ENCODE measurements at regions not wholly inside any gene's neighbourhood (a gene's known extent, or its start where the extent isn't known, plus 50 kb on each side); places are given as distances from the start of the nearest gene placed in this dataset.

GRCh38 chr2:117085737-117086136 lies 728.8 kb upstream of the DDX18 start:
- no peak for DNase-seq

- no peak for DNase-seq
Measured at GRCh38 chr2:117086174-117086942, 728.1 kb upstream of the DDX18 start.

- no peak for DNase-seq
Measured at GRCh38 chr2:117086943-117087250, 727.6 kb upstream of the DDX18 start.

- no peak for DNase-seq
Measured at GRCh38 chr2:117087535-117088291, 726.8 kb upstream of the DDX18 start.

- no peak for DNase-seq
Measured at GRCh38 chr2:117091041-117091837, 723.3 kb upstream of the DDX18 start.

- DNase-seq: no peak
Measured at GRCh38 chr2:117101613-117102012, 712.9 kb upstream of the DDX18 start.

GRCh38 chr2:117108741-117109267 lies 705.7 kb upstream of the DDX18 start:
- no peak for DNase-seq

- DNase-seq: no peak
Measured at GRCh38 chr2:117118994-117119393, 695.5 kb upstream of the DDX18 start.

GRCh38 chr2:117123362-117123761 lies 691.1 kb upstream of the DDX18 start:
- DNase-seq: no peak

- no peak for DNase-seq
Measured at GRCh38 chr2:117126656-117127055, 687.8 kb upstream of the DDX18 start.

- DNase-seq: no peak
Measured at GRCh38 chr2:117127680-117128079, 686.8 kb upstream of the DDX18 start.

GRCh38 chr2:117128461-117128860 lies 686.0 kb upstream of the DDX18 start:
- DNase-seq: peak; percentile 3

- no peak for DNase-seq
Measured at GRCh38 chr2:117137371-117137770, 677.1 kb upstream of the DDX18 start.

- DNase-seq: no peak
Measured at GRCh38 chr2:117169036-117169765, 645.3 kb upstream of the DDX18 start.

GRCh38 chr2:117170897-117171296 lies 643.6 kb upstream of the DDX18 start:
- DNase-seq: no peak

GRCh38 chr2:117179405-117179804 lies 635.1 kb upstream of the DDX18 start:
- DNase-seq: no peak

- no peak for DNase-seq
Measured at GRCh38 chr2:117190856-117191559, 623.5 kb upstream of the DDX18 start.

GRCh38 chr2:117195381-117195780 lies 619.1 kb upstream of the DDX18 start:
- no peak for DNase-seq

GRCh38 chr2:117199511-117199910 lies 615.0 kb upstream of the DDX18 start:
- no peak for DNase-seq

- no peak for DNase-seq
Measured at GRCh38 chr2:117212562-117212961, 601.9 kb upstream of the DDX18 start.

- no peak for DNase-seq
Measured at GRCh38 chr2:117217145-117217544, 597.3 kb upstream of the DDX18 start.

- no peak for DNase-seq
Measured at GRCh38 chr2:117222809-117223208, 591.7 kb upstream of the DDX18 start.

Data from hematopoietic multipotent progenitor cell treated with erythropoietin and hydrocortisone succinate and interleukin-3 and kit ligand, for 4 days (in vitro differentiated cells).